ENCODE measurements at regions not wholly inside any gene's neighbourhood (a gene's known extent, or its start where the extent isn't known, plus 50 kb on each side); places are given as distances from the start of the nearest gene placed in this dataset.
"Not testable (repeated sequence)": the region's sequence is repeated elsewhere in the genome, so short reads cannot be mapped to it uniquely, and the experiment has no call there.

DNA sequence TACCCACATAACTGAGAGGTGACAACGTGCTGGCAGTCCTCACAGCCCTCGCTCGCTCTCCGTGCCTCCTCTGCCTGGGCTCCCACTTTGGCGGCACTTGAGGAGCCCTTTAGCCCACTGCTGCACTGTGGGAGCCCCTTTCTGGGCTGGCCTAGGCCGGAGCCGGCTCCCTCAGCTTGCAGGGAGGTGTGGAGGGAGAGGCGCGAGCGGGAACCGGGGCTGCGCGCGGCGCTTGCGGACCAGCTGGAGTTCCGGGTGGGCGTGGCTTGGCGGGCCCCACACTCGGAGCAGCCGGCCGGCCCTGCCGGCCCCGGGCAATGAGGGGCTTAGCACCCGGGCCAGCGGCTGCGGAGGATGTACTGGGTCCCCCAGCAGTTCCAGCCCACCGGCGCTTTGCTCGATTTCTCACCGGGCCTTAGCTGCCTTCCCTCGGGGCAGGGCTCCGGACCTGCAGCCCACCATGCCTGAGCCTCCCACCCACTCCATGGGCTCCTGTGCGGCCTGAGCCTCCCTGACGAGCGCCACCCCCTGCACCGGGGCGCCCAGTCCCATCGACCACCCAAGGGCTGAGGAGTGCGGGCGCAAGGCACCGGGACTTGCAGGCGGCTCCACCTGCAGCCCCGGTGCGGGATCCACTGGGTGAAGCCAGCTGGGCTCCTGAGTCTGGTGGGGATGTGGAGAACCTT lies 630.1 kb upstream of the NXPH2 start:
- DNase-seq (ENCODE audit: low spot score) = not testable (repeated sequence)

DNA sequence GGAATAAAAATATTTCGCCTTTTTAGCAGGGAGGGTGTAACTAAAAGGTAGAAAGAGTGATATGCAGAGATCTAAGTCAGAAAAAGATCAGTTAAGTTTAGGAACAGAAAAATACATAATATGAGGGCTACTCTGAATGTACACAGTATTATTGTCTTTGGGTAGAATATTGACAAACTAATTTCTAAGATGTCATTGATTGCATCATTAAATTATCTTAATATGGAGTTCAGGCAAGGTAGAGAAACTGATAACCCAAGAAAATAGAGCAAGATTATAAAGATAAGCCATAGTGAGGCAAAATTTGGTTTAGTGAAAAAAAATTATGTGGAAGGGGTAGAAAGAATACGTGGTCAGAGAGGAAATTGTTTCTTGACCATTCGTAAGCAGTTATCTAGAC lies 629.0 kb upstream of the NXPH2 start:
- no peak for DNase-seq (ENCODE audit: low spot score)

GRCh38 chr2:139403948-139404347 lies 623.8 kb upstream of the NXPH2 start:
- DNase-seq (ENCODE audit: low spot score) = no peak

DNA sequence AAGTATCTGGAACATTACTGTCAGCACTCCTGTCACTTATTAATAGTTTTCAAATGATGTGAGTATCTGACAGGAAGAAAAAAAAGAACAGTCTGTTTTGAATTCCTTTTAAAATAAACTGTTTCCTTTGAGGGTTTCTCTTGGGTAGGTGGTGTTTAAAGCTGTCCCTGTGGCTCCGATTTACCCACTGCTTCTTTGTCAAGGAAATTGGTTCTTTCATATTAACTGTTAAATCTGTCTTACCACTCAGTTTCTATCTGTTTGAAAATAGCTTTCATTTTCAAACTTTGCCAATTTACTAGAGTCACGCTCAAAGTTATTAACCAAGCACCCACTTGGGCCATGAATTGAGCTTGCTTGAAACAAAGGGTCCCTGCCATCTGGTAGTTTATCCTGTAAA lies 614.6 kb upstream of the NXPH2 start:
- no peak for DNase-seq (ENCODE audit: low spot score)

DNA sequence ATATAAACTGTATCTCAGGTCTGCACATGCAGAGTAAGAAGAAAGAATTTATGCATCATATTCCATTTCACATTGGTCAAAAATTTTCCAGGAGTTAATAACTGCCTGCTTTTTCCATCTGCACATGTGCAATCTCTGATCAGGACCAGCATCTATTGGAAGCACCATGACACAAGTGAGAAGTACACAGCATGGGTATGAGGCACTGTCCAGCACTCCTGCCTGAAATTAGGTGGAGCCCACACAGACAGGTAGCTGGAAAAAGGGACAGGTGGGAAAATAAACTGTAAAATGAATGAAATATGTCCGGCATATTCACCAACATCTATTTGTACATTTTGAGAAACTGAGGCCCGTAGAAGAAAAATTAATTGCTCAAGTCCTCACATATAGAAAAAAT lies 609.2 kb upstream of the NXPH2 start:
- no peak for DNase-seq (ENCODE audit: low spot score)

GRCh38 chr2:139386401-139386800 lies 606.2 kb upstream of the NXPH2 start:
- DNase-seq (ENCODE audit: low spot score) = no peak

DNA sequence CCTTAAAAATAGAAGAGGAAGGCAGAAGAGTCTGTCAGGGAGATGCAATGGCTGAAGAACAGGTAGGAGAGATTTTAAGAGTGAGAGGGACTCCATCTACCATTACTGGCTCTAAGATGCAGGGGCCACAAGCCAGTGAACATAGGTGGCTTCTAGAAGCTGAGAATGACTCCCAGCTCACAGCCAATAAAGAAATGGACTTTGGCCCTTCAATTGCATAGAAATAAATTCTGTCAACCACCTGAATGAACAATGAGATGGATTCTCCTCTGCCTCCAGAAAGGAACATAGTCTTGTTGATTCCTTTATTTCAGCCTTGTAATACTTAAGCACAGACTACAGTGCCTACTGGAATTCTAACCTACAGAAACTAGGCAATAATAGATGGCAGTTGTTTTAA lies 603.3 kb upstream of the NXPH2 start:
- no peak for DNase-seq (ENCODE audit: low spot score)

GRCh38 chr2:139380051-139380450 lies 599.9 kb upstream of the NXPH2 start:
- DNase-seq (ENCODE audit: low spot score) = no peak

DNA sequence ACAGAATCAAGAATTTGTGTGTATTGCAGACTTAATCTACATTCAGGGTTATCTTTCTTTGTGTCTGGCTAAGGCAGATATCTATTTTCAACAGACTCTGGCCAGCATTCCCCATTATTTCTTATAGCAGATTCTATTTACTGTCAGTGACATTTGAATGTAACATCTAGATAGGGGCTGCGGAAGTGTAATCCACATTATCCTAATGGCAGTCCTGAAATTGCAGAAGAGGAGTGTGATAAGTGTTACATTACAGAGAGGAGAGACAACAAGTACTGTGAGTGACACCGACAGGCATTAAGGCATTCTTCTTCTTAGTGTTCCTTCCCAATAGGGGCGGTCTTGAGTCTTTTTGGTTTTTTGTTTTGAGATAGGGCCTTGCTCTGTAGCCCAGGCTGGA lies 598.2 kb upstream of the NXPH2 start:
- no peak for DNase-seq (ENCODE audit: low spot score)

DNA sequence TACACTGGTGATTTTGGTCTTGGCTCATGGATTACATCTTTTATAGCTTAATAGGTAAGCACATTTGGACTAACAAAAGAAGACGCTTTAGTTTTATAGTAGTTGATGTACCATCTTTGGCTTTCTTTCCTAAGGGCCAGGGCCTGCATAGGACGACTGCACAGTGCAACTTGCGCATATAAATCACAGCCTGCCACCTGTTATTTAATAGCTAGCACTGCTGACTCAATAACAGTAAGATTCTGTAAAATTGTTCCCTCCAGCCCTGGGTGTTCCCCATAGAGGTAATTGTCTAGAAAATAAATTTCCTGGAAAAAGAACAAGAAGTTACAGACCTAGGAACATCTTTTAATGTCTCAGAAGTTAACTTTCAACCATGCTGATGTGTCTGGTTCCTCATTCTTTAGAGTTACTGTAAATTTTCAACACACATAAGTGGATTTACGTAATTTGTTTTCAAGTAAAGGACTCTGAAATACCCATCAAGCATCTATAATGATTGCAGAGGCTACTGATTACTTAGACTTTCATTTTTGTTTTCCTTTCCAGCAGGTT lies 594.2 kb upstream of the NXPH2 start:
- no peak for DNase-seq (ENCODE audit: low spot score)

DNA sequence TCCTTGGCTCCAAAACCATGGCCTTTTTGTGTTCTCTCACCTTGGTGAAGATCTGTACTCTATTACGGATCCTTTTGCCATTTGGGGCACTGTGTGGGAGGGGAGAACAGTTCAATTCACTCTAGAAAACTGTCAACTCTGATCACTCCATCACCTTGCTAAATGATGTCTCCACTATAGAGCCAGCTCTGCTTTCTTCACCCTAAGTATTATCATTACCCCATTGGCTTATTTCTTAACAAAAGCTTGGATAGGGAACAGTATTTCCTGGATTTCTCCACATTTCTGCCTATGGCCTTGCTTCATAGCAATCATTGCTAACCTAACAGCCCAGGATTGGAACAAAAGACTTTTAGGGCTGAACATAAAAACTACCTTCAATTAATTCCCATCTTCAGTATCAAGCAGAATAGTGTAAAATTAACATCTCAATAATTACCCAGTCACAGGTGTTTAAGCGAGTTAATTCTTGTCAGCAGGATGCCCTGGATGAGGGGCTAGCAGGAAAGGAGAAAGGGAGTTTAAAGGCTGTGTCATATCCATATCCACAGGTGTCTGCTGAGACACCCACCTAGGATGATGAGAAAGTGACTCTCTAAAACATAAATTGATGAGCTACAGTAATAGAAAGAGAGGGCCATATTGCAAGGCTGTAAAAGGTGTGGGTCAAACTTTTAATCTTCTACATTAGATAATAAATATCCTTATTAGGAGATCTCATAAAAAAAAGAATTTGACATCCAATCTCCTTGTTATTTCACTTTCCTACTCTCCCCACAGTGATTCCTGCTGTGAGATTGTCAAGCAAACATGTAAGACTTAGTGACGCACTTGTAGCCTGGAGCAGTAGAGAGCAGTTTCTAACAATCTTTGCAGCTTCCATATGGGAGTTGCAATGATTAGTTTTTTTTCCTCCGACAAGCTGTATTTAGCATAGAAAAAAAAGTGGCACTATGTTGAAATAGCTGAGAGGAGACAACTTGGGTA lies 589.5 kb upstream of the NXPH2 start:
- no peak for DNase-seq (ENCODE audit: low spot score)

GRCh38 chr2:139367416-139367815 lies 587.2 kb upstream of the NXPH2 start:
- DNase-seq (ENCODE audit: low spot score) = no peak

GRCh38 chr2:139366681-139367080 lies 586.5 kb upstream of the NXPH2 start:
- DNase-seq (ENCODE audit: low spot score) = no peak

- no peak for DNase-seq (ENCODE audit: low spot score)
These were observed 585.0 kb upstream of the NXPH2 start for GRCh38 chr2:139365189-139365588.

- DNase-seq (ENCODE audit: low spot score) = no peak
These were observed 580.5 kb upstream of the NXPH2 start for GRCh38 chr2:139360654-139361053.

- no peak for DNase-seq (ENCODE audit: low spot score)
These were observed 579.6 kb upstream of the NXPH2 start for GRCh38 chr2:139359818-139360217.

DNA sequence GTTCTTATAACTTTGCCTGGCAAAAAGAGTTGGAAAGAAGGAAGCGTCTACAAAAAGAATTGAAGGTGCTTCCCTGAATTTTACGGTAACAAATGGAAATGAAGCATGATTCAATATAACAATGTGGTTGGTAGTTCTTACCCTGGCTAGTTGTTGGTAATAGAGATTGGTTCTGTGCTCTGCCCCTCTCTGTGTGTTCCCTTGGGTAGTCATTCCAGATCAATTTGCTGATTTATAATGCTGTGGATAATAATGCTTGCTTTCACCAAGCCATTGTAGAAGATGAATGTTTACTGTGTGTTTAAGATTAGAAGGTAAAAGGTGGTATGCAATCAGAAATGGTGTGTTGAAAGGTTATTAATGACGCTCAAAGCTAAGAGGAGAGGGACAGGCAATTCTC lies 577.8 kb upstream of the NXPH2 start:
- no peak for DNase-seq (ENCODE audit: low spot score)

- no peak for DNase-seq (ENCODE audit: low spot score)
These were observed 574.3 kb upstream of the NXPH2 start for GRCh38 chr2:139354518-139354917.

DNA sequence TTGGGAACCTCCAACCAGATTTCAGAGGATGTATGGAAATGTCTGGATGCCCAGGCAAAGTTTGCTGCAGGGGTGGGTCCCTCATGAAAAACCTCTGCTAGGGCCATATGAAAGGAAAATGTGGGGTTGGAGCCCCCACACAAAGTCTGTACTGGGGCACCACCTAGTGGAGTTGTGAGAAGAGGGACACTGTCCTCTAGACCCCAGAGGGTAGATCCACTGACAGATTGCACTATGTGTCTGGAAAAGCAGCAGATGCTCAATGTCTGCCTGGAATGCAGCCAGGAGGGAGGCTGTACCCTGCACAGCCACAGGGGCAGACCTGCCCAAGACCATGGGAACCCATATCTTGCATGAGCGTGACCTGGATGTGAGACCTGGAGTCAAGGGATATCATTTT lies 573.7 kb upstream of the NXPH2 start:
- DNase-seq (ENCODE audit: low spot score) = no peak

DNA sequence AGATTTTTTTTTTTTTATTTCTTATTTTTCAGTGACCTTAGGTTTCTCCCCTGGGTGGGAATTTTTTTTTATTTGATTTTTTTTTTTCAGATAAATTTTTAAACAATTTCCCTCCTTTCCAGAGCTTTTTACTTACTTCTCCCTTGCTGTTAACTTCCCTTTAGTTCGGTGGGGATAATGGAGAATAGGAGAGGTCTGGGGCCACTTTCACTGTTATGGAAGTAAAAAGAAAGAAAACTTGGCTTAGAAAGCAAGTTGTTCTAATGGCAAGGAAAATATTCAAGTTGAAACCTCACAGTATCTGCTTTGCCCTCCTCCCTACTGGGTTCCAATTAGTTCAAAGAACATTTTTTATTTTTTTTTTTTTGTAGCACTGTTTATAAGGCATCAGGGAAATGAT lies 537.1 kb upstream of the NXPH2 start:
- no peak for DNase-seq (ENCODE audit: low spot score)

DNA sequence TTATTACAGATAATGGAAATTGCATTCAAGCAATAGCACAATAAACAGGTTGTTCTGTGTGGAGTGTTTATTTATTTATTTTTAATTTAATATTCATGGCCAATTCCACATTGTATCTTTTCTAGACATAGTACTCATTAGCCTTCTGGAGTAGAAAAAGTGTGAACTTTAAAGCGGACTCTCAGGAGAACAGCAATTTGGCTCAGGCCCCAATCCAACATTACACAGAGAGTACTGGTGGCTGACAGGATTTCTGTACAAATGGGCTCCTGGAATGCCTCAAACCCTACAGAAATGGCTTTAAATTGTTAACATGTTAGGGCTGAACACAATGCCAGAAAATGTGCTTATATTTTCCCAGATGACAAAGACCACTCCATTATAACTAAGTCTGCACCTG lies 533.9 kb upstream of the NXPH2 start:
- no peak for DNase-seq (ENCODE audit: low spot score)

GRCh38 chr2:139296672-139297209 lies 516.6 kb upstream of the NXPH2 start:
- DNase-seq (ENCODE audit: low spot score) = no peak

Measured in hepatic stellate cell (primary cell).